ENCODE measurements at regions not wholly inside any gene's neighbourhood (a gene's known extent, or its start where the extent isn't known, plus 50 kb on each side); places are given as distances from the start of the nearest gene placed in this dataset.

GRCh38 chr22:19636696-19637407 is 77.5 kb upstream of the SEPTIN5 start:
- no peak for TF ChIP-seq CTCF (IDR thresholded peaks at IDR 0.05)
- TF ChIP-seq EZH2 (IDR thresholded peaks at IDR 0.05; ENCODE audit: borderline replicate concordance, insufficient read depth, low read depth, low read length, poor library complexity, severe bottlenecking) = no peak
